GM23248 (cell line): ENCODE measurements at regions not wholly inside any gene's neighbourhood (a gene's known extent, or its start where the extent isn't known, plus 50 kb on each side); places are given as distances from the start of the nearest gene placed in this dataset.

Experiments
- EZH2 ChIP-seq: fragments of 200-600 bp; sonication (generic); IDR thresholded peaks from 2 replicates; pipeline ENCODE4 v1.6.1; 2018; ENCODE audit warnings: antibody characterized with exemption, mild to moderate bottlenecking; ENCODE audit not compliant: insufficient read depth, poor library complexity, severe bottlenecking
- EZH2phosphoT487 ChIP-seq: fragments of 200-600 bp; sonication (generic); IDR thresholded peaks from 2 replicates; pipeline ENCODE4 v1.6.1; 2018; ENCODE audit warnings: antibody characterized with exemption, moderate library complexity, mild to moderate bottlenecking, low read depth; ENCODE audit not compliant: insufficient read depth

DNA sequence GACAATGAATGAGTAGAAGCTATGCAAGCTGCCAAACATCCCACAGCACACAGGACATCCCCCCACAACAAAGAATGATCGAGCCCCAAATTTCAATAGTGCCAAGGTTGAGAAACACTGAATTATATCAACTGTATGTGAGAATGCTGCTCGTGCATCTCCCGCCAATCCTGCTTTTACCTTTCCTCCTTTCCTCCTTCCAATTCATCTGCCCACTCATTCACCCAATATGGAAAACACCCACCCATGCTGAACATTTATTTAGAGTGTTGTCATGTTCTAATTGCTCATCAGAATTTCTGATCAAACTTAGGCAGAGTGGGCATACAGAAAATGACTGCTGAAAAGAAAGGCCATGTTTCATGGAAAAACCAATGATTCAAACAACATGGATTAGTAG lies 183.0 kb downstream of the TMEM114 start:
- TF ChIP-seq EZH2 = no peak
- TF ChIP-seq EZH2phosphoT487 = no peak
